CD4-positive, alpha-beta T cell treated with Interleukin-15 for 1 hour (primary cell): ENCODE measurements at regions not wholly inside any gene's neighbourhood (a gene's known extent, or its start where the extent isn't known, plus 50 kb on each side); places are given as distances from the start of the nearest gene placed in this dataset.
"Not testable (repeated sequence)": the region's sequence is repeated elsewhere in the genome, so short reads cannot be mapped to it uniquely, and the experiment has no call there.

Experiments used
- DNase-seq: peaks from one replicate; pipeline ENCODE4 v3.0.0-alpha.2; 2020

- not testable (repeated sequence) for DNase-seq
These were observed 1242.8 kb downstream of the TMEM121 start for GRCh38 chr14:106768972-106769700.

GRCh38 chr14:106770158-106770672 lies 1243.8 kb downstream of the TMEM121 start:
- DNase-seq, result not testable (repeated sequence)

- peak; percentile 56 for DNase-seq
These were observed 1248.6 kb downstream of the TMEM121 start for GRCh38 chr14:106774889-106775480.

GRCh38 chr14:106776395-106776983 lies 1250.1 kb downstream of the TMEM121 start:
- no peak for DNase-seq

- no peak for DNase-seq
These were observed 1252.6 kb downstream of the TMEM121 start for GRCh38 chr14:106778986-106779385.

- DNase-seq, result no peak
These were observed 1260.3 kb downstream of the TMEM121 start for GRCh38 chr14:106786697-106787096.

GRCh38 chr14:106787626-106788025 lies 1261.2 kb downstream of the TMEM121 start:
- DNase-seq, result no peak

- no peak for DNase-seq
These were observed 1262.2 kb downstream of the TMEM121 start for GRCh38 chr14:106788534-106788933.

GRCh38 chr14:106789318-106789717 lies 1262.9 kb downstream of the TMEM121 start:
- no peak for DNase-seq

- DNase-seq, result peak; percentile 76
These were observed 1264.0 kb downstream of the TMEM121 start for GRCh38 chr14:106790189-106791036.

GRCh38 chr14:106792543-106792942 lies 1266.2 kb downstream of the TMEM121 start:
- DNase-seq, result no peak

GRCh38 chr14:106798166-106798565 lies 1271.8 kb downstream of the TMEM121 start:
- not testable (repeated sequence) for DNase-seq

GRCh38 chr14:106802413-106803364 lies 1276.3 kb downstream of the TMEM121 start:
- DNase-seq, result no peak

- no peak for DNase-seq
These were observed 1277.0 kb downstream of the TMEM121 start for GRCh38 chr14:106803379-106803778.

- DNase-seq, result no peak
These were observed 1281.1 kb downstream of the TMEM121 start for GRCh38 chr14:106807493-106807892.

- DNase-seq, result no peak
These were observed 1282.1 kb downstream of the TMEM121 start for GRCh38 chr14:106808458-106808857.

GRCh38 chr14:106808907-106809306 lies 1282.5 kb downstream of the TMEM121 start:
- DNase-seq, result no peak

GRCh38 chr14:106809615-106810014 lies 1283.2 kb downstream of the TMEM121 start:
- no peak for DNase-seq

GRCh38 chr14:106810168-106810567 lies 1283.8 kb downstream of the TMEM121 start:
- DNase-seq, result not testable (repeated sequence)

GRCh38 chr14:106811162-106811561 lies 1284.8 kb downstream of the TMEM121 start:
- no peak for DNase-seq

- no peak for DNase-seq
These were observed 1286.5 kb downstream of the TMEM121 start for GRCh38 chr14:106812788-106813476.
